GM12878 (cell line): ENCODE measurements at regions not wholly inside any gene's neighbourhood (a gene's known extent, or its start where the extent isn't known, plus 50 kb on each side); places are given as distances from the start of the nearest gene placed in this dataset.

Source experiments
- ATAC-seq: fragments of 200-7000 bp; cut with Tn5 transposase; 3 replicates; pipeline ENCODE4 v1.9.1; 2020; ENCODE audit warnings: mild to moderate bottlenecking, moderate library complexity
- BruUV-seq: library from RNA; stranded (reverse); fragments of 400-500 nt; replicated peaks from 2 replicates; lab custom pipeline; 2021; lab: Mats Ljungman, UMichigan
- CTCF ChIA-PET: fragments of 300-600 bp; sonication (Branson Sonifier 250); formaldehyde crosslinking; extraction: SDS; loops from one replicate; lab custom pipeline; 2021; ENCODE audit warnings: inconsistent platforms; lab: Yijun Ruan, JAX
- POLR2A ChIA-PET: fragments of 350-600 bp; formaldehyde crosslinking; extraction: SDS; loops from one replicate; lab custom pipeline; 2021; ENCODE audit warnings: inconsistent platforms; lab: Charles Lee
- RAD21 ChIA-PET: fragments of 300-600 bp; sonication (Branson Sonifier 250); formaldehyde crosslinking; loops from one replicate; lab custom pipeline; 2023; ENCODE audit warnings: antibody characterized with exemption; ENCODE audit not compliant: unreplicated experiment; lab: Charles Lee
- SMC1A ChIA-PET: fragments of 300-600 bp; sonication (Branson Sonifier 250); formaldehyde crosslinking; loops from one replicate; lab custom pipeline; 2023; ENCODE audit not compliant: unreplicated experiment, uncharacterized antibody; lab: Charles Lee
- DNase-seq: peaks from one replicate; pipeline ENCODE4 v3.0.0-alpha.2; 2011; ENCODE audit warnings: low read depth, low spot score
- FAIRE-seq: peaks from 3 replicates; lab custom pipeline; 2011; peaks lifted over from hg19 to GRCh38; lab: Jason Lieb, UNC
- H2AFZ ChIP-seq: 2 replicates; pipeline ENCODE4 v1.6.0; 2011; ENCODE audit warnings: low read depth, low read length, control low read depth; ENCODE audit not compliant: control insufficient read depth
- H3K27ac ChIP-seq: 2 replicates; pipeline ENCODE4 v1.5.1; 2011; ENCODE audit warnings: control low read depth; ENCODE audit not compliant: control insufficient read depth, insufficient read depth
- H3K27me3 ChIP-seq, 2 experiments: replicated peaks in 1 of 2; 2 replicates each; pipeline versions ENCODE4 v1.6.0 to v1.6.1; 2011; ENCODE audit warnings: low read length in 1 of 2; ENCODE audit not compliant: control insufficient read depth in 2 of 2, insufficient read depth in 2 of 2
- H3K36me3 ChIP-seq, 2 experiments: 2 replicates each; pipeline ENCODE4 v1.5.1; 2011; ENCODE audit warnings: low read length in 1 of 2; ENCODE audit not compliant: control insufficient read depth in 2 of 2, insufficient read depth in 2 of 2
- H3K4me1 ChIP-seq: 2 replicates; pipeline ENCODE4 v1.6.1; 2011; ENCODE audit warnings: mild to moderate bottlenecking, low read length, moderate library complexity, mixed read lengths; ENCODE audit not compliant: control insufficient read depth, insufficient read depth
- H3K4me2 ChIP-seq: 2 replicates; pipeline ENCODE4 v1.6.0; 2011; ENCODE audit warnings: control low read depth; ENCODE audit not compliant: control insufficient read depth, insufficient read depth
- H3K4me3 ChIP-seq: fragments of 200-600 bp; sonication (generic); 2 replicates; pipeline ENCODE4 v1.5.1; 2016
- H3K79me2 ChIP-seq: 2 replicates; pipeline ENCODE4 v1.6.0; 2011; ENCODE audit warnings: low read length; ENCODE audit not compliant: control insufficient read depth, insufficient read depth
- H3K9ac ChIP-seq: 2 replicates; pipeline ENCODE4 v1.8.0; 2011; ENCODE audit warnings: low read length, control low read depth, mixed read lengths; ENCODE audit not compliant: control insufficient read depth, insufficient read depth
- H3K9me3 ChIP-seq: replicated peaks from 3 replicates; pipeline ENCODE4 v1.5.1; 2011; ENCODE audit warnings: mild to moderate bottlenecking, low read length; ENCODE audit not compliant: control insufficient read depth, insufficient read depth
- H4K20me1 ChIP-seq: 2 replicates; pipeline ENCODE4 v1.6.0; 2011; ENCODE audit not compliant: control insufficient read depth, insufficient read depth
- CEBPZ ChIP-seq: fragments of 150-350 bp; IDR thresholded peaks from 2 replicates; pipeline ENCODE4 v1.6.1; 2016; ENCODE audit warnings: low read depth, low read length
- DPF2 ChIP-seq: fragments of 450-650 bp; IDR thresholded peaks from 2 replicates; pipeline ENCODE4 v1.6.1; 2017; ENCODE audit warnings: mild to moderate bottlenecking
- ELK1 ChIP-seq: IDR thresholded peaks from 2 replicates; pipeline ENCODE4 v1.6.1; 2012; ENCODE audit warnings: low read depth, low read length, improper control_type of control experiment
- SMARCA5 ChIP-seq: fragments of 450-650 bp; IDR thresholded peaks from 2 replicates; pipeline ENCODE4 v1.6.1; 2017; ENCODE audit warnings: mild to moderate bottlenecking
- WGBS: methylation state at CpG from one replicate; pipeline ENCODE4 v1.1.6; 2016; ENCODE audit warnings: low lambda C conversion rate; ENCODE audit not compliant: insufficient replicate concordance, insufficient coverage; ENCODE audit errors: missing lambda C conversion rate; 5-methylcytosine and 5-hydroxymethylcytosine counted together
- in situ Hi-C: fragments of 300-500 bp; cut with MboI; formaldehyde crosslinking; loops from 9 replicates; pipeline ENCODE4 v1.14.3; 2018; ENCODE audit warnings: mixed read lengths
- intact Hi-C: fragments of 100-400 bp; cut with micrococcal nuclease; formaldehyde crosslinking; loops from one replicate; pipeline ENCODE4 v1.14.2; 2022; ENCODE audit not compliant: unreplicated experiment

GRCh38 chr12:76252031-76252430 lies 96.2 kb downstream of the BBS10 start:
- 64% methylated on average over 11 of the region's 11 CpGs for WGBS
- BruUV-seq = no TSS peak

More at GRCh38 chr12:76252031-76252430, 96.2 kb downstream of the BBS10 start:
- RAD21 ChIA-PET = no interaction called here
- TF ChIP-seq SMARCA5 (no peak), DPF2 (no peak), CEBPZ (no peak), ELK1 (no peak)
- TF ChIP-seq, all 136 proteins: peak for 0
- Histone ChIP-seq H3K27me3 (no peaks in the 10 kb centered on the region; a peak in 1 of 4 replicates), H4K20me1 (no peaks in the 10 kb centered on the region), H3K27ac (no peak overlapping the region), H3K9me3 (no peaks in the 10 kb centered on the region), H2AFZ (no peak overlapping the region), H3K9ac (no peak overlapping the region), H3K4me1 (no peaks in the 10 kb centered on the region), H3K36me3 (no peaks in the 10 kb centered on the region), H3K4me2 (no peak overlapping the region), H3K79me2 (no peaks in the 10 kb centered on the region), H3K4me3 (no peak overlapping the region)
- intact Hi-C loops (no loop called here), in situ Hi-C loops (no loop called here)
- ATAC-seq = no peak
- ChIA-PET CTCF (no interaction called here), POLR2A (no interaction called here), SMC1A (no interaction called here)
- FAIRE-seq = no peak
- DNase-seq = no peak
